Renal cortex interstitium (tissue), 11 donors: ENCODE measurements at regions not wholly inside any gene's neighbourhood (a gene's known extent, or its start where the extent isn't known, plus 50 kb on each side); places are given as distances from the start of the nearest gene placed in this dataset.

Experiments used
- DNase-seq, 11 donors: peaks; one replicate each; pipeline ENCODE4 v3.0.0-alpha.2; 2013; ENCODE audit warnings: low read depth in 9 of 11, low spot score in 4 of 11; ENCODE audit errors: extremely low read depth in 1 of 11

DNA sequence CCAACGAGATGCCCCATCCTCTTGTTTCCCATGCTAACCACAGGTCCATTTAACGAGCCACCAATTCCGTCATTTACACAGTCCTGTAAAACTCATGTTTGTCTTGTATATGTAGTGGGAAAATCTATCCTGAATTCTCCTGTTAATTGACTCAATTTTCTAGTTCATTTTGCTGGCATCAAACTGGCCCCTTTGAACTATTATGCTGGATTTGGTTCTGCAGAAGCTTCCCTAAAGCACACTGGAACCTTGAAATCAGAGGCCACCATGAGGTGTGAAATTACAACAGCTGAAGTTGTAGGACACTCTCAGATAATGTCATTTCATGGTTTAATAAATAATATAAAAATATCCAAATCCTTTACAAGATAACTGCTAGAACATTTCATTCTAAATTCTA is 129.8 kb upstream of the AKR1E2 start:
- no peak for DNase-seq

DNA sequence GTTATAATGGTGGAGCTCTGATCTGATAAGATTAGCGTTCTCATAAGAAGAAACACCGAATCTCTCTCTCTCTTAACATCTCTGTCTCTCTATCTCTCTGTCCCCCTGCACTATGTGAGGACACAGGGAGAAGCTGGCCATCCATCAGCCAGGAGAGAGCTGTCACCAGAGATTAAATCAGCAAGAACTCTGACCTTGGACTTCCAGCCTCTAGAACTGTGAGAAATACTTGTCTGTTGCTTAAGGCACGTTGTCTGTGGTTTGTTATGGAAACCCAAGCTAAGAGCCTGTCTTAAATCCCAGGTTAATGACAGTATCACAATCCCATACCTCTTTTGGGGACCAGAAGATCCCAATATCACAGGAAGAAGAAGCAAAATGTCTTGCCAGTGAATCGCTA is 132.0 kb upstream of the AKR1E2 start:
- DNase-seq = no peak

DNA sequence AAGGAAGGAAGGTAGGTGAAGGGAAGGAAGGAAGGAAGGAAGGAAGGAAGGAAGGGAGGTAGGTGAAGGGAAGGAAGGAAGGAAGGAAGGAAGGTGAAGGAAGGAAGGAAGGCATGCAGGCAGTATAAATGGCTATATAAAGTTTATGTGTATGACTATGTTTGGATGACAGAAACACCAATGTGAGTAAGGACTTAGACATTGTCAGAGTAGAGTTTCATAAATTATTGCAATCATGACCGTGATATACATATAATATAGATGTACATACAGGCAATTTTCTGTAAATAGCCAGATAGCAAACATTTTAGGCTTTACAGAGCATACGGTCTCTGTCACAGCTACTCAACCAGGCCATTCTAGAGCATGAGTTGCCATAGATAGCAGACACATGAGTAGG is 133.8 kb upstream of the AKR1E2 start:
- no peak for DNase-seq

DNA sequence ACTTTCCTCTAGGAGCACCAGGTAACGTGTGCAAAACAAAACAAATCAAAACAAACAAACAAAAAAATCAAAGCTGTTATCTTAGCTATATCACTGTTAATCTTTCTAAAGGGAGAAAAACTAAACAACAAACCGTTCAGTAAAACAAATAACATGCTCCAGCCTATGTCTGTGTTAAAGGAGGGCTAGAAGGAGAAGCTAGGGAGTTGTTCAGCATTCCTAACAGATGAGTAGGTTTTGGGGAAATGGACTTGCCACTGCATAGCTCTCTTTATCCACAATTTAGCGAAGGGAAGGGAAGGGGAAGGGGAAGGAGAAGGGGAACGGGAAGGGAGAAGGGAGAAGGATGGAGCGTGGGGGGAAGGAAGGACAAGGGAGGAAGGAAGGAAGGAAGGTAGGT is 134.2 kb upstream of the AKR1E2 start:
- DNase-seq = no peak

DNA sequence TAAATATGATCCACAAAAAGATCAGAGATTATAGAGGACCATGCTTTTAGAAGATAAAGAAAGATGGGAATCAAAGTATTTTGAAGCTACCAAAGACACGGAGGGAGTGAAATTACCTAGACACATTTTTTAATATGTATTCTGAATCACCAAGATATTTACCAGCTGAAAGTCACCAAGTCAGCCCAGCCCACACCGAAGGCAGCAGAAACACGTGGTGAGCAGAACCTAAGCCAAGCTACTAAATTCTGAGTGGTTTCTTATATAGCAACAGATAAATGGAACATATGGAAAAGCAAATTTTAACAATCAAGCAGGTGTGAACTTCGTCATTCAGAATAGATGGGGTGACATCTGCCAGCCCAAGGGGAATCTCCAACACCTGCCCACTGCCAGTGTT is 134.7 kb upstream of the AKR1E2 start:
- no peak for DNase-seq

DNA sequence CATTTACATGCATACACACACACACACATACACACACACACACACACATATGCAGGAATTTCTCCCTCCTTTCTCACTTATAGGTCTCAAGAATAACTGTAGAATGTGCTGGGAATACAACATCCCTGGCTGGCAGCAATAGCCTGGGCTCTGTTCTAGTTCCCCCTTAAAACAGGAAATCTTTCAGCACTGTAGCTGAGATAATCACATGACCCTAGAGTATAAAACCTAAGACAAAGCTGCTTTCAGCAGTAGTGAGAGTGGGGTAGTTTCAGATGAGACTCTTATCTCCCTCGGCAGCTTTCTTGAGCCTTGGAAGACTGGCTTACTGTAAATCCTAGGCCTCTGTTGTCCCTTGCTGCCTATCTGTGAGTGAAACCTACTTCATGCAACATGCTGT is 137.4 kb upstream of the AKR1E2 start:
- DNase-seq = no peak

DNA sequence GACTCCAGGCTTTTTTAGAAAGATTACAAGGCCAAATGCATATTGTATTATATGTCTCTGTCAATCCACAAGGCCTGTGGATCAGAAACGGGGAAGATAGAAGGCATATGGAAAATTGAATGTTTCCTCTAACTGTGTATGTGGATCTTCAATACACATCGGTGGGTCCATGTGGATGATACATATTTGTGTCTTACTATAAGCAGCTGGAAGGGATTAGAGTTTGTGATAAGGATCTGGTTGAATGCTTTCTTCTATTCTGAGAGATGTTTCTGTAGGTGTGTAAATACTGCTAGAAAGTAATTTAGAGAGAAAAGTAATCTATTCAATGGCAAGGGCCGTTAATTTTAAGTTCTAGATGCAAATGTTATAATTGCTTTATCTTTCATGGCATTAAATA is 137.8 kb upstream of the AKR1E2 start:
- DNase-seq = no peak

DNA sequence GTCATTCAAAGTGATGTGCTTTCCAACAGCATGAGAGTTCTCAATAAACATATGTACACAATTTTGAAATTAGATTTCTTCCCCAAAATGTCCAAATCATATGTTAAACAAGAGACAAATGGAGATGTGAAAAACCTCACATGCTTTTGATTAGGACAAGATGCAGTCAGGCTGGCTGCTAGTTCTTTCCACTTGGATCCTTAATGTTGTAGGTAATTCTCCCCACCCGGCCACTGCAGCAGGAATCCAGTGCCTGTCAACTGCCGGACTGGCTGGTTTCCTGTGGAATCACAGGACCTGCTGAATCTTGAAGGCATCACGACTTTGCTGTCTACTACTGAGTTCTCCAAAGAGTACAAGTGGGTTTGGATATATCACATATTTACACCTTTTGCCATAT is 138.6 kb upstream of the AKR1E2 start:
- DNase-seq = no peak

DNA sequence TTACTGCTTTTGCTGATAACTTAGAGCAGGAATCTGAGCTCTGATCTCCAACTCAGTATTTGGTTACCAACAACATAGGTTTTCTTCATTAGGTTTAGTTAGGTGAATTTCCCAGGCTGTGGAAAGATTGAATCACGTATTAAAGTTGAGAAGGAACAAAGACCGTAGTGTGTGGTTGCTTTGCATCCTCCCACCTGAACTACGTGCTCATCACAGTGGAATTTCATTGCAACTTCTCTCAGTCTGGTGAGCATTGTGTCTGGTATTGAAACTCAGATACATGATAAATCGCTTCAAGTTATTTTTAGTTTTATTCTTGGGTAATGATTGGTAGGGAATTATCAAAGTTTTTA is 139.4 kb upstream of the AKR1E2 start:
- no peak for DNase-seq

DNA sequence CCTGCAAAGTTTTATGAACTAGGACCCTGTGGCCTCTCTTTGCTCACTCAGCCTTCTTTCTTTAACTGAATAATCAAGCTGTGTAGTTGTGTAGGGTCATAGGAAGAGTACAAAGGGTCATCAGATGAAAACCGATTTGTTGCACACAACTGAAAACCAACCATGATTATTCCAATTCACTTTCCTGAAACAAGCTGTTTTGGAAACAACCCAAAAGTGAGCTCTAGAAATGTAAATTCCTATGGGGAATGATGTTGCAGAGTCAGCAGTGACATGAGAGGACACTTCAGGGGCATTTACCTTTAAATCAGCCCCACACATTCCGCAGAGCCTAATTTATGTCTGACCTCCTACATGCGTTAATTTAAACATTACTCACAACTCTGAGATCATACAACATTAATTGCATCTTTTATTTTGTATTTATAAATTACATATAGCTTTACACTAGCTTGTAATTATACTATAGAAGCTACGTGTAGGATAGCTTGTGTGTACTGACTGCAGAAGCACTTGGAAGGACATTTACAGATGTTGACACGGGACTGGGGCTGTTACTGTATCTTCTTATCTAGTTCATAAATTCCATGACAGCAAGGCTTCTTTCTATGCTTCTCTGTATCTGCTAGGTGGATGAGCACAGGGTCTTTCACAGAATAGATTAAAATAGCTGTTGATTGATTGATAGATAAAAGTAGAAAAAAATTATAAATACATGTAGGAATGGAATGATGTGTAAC is 139.9 kb upstream of the AKR1E2 start:
- no peak for DNase-seq

DNA sequence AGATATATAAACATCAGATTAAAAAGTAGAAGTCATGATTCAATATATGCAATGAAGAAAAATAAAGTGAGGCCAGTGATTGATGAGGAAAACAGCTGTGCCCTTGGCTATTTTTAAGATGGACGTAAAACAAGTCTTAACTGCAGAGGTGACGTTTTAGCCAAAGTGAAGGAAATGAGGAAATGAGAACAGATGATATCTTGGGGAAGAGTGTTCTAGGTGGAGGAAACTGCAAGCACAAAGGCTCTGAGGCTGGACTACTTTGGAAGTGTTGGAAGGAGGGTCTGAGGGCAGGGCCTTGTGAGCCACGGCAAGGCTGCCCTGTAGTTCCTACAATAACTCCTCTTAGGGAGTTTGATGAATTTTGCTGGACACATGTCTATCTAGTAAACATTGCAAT is 140.5 kb upstream of the AKR1E2 start:
- no peak for DNase-seq

DNA sequence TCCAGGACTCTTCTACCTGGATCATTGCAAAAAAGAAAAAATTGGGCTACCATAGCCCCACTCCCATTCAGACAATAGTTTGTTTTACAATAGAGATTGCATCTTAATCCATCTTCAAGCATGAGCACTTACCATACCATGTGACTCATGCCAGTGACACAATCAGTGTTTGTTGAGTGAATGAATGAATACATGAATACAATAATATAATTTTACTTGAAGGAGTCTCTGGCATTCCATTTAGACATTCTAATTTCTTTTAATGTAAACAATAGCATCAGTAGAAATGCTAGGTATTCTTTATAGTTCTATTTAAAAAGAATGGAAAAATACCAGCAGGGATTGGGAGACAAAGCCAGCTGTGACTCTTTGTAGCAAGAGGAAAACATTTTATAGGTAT is 141.6 kb upstream of the AKR1E2 start:
- DNase-seq = no peak

DNA sequence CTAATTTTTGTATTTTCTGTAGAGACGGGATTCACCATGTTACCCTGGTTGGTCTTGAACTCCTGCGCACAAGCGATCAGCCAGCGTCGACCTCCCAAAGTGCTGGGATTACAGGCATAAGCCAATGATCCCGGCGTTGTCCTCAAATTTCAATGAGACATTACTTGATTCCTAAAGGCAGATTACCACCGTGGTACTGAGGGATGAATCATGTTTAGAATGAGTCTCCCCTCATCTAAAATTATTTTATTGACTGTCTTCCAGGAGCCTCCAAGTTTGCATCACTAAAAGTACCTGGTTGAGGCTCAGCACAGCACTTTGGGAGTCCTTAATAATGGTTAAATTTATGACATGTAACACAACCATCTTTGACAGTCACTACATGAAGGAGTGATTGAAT is 142.2 kb upstream of the AKR1E2 start:
- no peak for DNase-seq

DNA sequence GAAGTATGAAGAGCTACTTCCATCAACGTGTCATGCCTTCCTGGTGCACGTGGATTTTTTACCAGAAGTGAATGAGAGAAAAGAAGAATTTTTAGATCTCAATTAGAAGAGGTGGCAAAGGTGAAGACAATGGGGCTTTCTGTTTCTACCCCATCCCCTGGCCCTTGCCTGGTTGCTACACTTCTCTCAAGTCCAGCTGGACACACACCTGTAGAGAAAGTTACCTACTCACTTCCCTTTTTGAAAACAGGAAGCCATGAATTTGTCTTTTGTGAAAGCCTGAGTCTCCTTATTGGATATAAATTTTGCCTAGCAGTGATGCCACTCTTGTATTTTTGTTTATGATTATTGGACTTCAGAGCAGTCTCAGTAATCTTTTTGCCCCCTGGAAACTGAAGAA is 142.9 kb upstream of the AKR1E2 start:
- DNase-seq = no peak

DNA sequence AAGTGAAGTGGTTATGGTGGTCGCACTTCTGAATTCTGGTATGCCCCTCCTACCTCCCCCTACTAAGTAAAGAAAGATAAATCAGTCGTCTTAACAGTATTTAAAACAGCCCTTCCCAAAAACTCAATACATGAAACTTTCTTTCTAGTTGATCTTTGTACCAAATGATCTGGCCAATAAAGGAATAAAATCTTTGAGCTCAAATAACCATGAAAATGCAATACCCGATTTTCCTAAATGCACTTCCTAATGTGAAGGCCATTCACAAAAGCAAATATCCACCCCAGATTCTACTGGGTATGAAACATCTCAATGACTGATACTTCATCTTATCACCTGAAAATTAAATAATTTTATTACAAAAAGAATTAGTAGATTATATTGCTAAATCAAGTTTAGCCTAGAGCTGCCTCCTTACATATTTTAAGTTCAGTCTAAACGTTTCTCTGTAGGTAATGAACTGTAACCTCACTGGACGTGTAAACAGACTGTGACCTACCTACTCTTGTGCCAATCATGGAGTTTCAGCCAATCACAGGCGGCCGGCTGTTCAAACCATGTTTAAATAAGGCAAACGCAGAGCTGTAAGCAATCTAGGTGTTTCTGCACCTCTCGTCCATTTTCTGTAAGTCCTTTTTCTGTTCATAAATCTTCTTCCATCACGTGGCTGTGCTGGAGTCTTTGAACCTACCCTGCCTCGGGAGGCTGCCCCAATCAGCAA is 146.9 kb upstream of the AKR1E2 start:
- DNase-seq = no peak

DNA sequence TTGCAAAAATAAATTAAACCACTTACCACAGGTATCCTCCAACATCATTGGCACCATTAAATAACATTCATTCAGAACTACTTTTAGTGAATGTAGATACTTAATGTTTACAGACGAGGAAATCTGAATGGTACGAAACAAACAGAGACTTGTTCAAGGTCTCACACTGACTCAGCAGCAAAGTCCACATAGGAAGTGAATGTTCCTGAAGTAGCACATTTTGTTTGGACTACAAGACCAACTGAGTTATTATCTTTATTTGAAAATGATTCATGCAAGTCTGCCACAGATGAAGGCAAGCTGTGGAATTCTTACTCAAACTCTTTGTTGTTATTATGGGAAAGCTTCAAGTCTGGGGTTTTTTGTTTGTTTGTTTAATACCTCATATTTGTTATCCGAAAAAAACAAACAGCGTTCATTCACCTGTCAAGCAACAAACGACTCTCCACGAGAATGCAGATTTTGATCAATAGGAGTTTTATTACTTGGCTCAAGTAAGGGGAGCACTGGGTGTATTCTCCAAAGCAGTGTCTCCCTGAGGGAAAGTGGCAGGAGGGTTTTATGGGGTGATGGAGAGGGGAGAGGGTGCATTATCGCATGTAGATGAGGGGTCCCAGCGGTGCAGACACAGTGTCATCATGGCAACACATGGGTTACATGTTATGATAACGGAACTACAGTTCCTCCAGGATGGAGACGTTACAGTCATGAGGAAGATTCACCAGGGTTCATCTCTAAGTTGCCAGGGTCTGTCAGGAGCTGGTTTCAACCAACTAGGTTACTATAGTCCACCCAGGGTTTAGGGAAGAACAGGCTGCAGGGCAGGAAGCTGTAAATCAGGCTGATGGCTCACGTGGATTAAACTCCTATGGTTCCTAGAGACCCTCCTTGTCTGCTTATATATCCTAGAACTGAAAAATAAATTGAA is 147.7 kb upstream of the AKR1E2 start:
- no peak for DNase-seq

DNA sequence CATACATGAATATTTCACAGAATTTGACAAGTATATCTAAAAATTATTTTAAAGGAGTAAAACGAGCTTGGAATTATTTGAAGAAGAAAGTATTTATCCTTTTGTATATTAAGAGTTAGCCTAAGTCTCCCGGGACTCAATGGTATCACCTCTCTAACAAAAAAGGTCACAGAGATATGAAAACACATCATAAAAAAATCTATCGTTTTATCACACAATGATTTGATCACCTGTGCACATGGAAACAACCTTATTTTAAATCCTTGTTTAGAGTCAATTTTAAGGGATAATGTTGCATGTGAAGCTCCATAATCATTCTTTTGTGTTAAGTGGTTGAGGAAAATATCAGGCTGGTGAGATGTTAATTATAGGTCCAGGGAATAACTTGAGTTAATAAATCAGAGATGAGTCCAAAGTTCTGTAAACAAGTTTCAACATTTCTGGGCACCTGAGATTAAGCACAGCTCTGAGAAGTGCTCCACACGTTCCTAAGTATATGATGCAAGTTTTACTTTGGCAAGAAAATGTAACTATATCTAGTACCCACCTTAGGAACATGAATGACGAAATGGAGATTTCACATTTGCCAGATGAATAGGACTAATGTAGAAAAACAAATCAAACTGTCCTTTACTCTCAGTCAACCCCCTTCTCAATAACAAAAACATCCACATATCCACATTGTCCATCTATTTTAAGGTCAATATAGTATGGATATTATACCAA is 148.5 kb upstream of the AKR1E2 start:
- no peak for DNase-seq

DNA sequence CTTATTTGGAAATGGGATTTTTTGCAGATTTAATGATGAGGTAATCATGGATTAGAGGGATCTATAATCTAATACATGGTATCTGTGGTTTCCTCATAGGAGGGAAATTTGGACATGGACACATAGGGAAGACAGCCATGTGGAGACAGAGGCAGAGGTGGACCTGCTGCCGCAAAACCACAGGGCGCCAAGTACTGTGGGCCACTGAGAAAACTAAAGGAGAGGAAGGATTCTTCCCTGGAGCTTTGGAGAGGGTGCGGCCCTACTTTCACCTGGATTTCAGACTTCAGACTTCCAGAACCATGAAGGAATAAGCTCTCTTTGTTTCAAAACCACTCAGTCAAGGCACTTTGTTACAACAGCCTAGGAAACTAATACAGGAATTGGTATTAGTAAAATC is 149.4 kb upstream of the AKR1E2 start:
- DNase-seq = no peak

DNA sequence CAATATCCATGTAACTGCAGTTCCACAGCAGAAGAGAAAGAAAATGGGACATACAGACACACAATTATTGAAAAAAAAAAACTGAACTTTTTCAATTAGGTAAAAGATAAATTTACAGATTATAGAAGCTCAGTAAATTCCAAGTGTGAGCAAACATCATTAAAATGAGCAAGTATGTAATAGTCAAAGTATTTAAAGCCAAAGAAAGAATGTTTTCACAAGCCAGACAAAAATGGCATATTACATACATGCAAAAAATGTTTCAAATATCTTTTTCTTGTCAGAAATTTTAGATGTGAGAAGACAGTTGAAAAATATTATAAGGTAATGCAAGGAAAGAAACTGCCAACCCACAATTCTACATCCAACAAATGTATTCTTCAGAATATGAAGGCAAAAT is 150.2 kb upstream of the AKR1E2 start:
- DNase-seq = no peak
